ENCODE measurements at regions not wholly inside any gene's neighbourhood (a gene's known extent, or its start where the extent isn't known, plus 50 kb on each side); places are given as distances from the start of the nearest gene placed in this dataset.

GRCh38 chr5:8241076-8241475 is 372.1 kb downstream of the MTRR start:
- no peak for DNase-seq

GRCh38 chr5:8241558-8241957 is 372.6 kb downstream of the MTRR start:
- no peak for DNase-seq

- no peak for DNase-seq
Measured at GRCh38 chr5:8247049-8247899, 378.3 kb downstream of the MTRR start.

- no peak for DNase-seq
Measured at GRCh38 chr5:8253376-8253775, 384.4 kb downstream of the MTRR start.

DNA sequence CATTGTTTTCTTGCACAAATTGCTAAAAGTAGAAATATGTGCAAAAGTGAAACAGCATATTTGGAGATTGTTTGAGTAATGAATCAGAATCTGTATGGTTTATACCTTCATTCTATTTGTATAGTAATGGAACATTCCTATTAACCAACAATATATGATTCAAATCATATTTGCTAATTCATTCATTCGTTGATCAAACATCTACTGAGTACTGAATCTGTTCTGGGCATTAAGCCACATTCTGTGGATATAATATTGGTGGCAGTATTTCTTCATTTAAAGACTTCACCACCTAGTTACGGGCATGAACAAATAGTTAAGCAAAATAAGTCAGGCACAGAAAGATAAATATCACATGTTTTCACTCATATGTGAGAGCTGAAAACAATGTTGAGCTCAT is 385.7 kb downstream of the MTRR start:
- DNase-seq: no peak

DNA sequence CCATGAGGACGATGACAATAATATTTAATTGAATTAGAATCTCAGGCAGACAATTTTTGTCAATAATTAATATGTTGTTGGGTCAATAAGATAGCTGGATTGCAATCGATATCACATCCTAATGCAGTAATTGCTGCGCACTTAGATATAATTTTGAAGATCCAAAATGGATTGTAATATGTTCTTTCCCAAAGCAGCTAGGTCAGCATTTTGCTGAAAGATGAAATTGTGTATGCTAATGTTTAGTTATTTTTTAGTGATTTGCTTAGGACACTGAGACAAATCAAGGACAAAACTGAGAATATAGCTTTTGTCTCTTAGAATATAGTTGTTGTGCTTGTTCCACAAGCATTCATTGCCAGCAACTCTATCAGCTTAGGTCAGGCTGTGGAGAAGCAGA is 389.9 kb downstream of the MTRR start:
- DNase-seq: no peak

- DNase-seq: no peak
Measured at GRCh38 chr5:8270246-8270645, 401.3 kb downstream of the MTRR start.

GRCh38 chr5:8280711-8281363 is 411.9 kb downstream of the MTRR start:
- DNase-seq: peak in 1 of 4 experiments; percentile 1

DNA sequence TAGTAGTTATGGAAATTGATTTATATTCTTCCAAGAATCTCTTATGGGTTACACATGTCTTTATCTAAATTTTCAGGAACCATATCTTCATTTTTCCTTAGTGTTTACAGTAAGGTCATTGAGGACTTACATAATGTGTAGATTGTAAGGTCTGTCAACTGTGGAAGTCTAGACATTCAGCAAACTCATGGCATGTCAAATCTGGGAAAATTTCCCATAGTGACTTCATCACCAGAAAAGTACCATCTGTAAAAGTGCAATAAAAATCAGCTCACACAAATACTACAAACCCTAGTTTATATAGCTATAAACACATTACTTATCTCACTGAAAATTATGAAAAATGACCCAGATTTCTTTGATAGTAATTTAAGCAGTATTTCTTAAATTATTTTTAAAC is 419.4 kb downstream of the MTRR start:
- no peak for DNase-seq

DNA sequence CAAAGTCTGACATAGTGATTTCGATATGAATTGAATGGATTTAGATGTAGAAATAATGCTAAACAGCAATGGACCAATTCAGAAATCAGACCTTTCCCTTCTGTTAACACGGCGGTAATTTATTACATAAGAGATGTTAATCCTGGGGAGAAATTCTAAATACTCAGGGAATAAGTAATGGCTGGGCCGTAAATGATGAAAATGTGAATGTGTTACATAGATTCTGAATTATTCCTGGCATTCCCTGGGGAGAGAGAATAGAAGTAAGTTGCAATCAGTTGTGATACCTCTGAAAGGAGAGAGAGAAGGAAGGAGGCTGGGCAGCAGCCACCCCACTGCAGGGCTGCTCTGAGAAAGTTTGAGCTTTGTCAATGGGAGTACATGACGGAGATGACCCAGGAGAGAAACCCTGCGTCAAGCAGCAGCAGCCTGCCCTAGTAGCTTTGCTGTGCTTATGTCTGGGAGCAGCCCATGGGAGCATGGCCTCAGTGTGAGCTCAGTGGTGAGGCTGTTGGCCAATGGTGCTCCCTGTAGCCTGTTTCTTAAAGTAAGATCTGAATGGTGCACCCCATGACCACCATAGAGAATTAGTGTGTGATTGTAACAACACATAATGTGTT is 420.1 kb downstream of the MTRR start:
- no peak for DNase-seq

DNA sequence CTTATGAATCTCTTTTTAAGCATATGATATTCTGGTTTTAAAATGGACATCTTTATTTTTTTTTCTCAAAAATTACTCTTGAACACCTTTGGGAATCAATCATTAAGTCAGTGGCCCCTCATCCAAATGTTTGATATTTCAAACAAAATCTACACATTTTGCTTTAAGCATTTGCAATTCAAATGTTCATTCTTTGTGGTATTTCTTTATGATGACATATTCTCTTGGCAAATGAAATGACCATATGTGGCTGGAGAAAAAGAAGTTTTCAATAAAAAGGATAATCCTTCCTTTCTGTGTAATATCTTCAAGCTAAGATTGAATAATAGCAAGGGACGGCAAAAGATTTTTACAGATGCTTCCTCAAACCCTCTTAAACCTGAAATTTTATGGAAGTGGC is 420.8 kb downstream of the MTRR start:
- no peak for DNase-seq

DNA sequence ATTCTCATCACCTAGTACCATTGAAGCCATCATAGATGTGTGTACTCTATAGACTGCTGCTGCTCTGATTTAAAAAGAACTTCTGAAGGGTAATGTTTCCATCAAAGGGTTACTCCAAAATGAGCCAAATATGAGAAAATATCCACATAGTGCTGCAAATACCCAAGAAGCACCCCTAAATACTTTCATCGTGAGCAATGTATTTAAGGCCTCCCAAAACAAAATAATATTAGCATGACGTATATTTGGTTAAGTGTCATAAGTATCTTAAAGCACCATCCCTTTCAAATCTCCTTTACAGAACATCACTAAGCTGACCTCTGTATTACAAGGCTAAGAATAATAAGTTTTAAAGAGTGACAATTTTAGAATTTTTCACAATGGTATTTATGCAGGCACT is 421.8 kb downstream of the MTRR start:
- DNase-seq: no peak

GRCh38 chr5:8291641-8292040 is 422.7 kb downstream of the MTRR start:
- DNase-seq: no peak

DNA sequence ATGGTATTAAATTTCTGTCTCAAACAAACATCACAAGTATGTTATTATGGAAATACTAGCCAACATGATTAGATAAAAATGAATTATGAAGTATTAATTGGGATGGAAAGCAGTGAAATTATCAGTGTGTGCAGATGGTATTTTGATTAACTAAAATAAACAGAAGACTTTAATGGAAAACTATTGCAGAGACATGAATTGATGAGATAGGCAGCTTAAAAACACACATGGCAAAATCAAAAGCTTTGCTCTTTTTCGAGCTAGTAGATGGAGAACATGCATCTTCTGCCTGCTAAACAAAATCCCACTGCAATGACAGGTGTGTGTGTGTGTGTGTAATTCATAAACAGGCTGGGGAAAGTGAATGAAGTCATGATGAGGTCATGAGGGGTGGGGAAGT is 426.2 kb downstream of the MTRR start:
- DNase-seq: no peak

DNA sequence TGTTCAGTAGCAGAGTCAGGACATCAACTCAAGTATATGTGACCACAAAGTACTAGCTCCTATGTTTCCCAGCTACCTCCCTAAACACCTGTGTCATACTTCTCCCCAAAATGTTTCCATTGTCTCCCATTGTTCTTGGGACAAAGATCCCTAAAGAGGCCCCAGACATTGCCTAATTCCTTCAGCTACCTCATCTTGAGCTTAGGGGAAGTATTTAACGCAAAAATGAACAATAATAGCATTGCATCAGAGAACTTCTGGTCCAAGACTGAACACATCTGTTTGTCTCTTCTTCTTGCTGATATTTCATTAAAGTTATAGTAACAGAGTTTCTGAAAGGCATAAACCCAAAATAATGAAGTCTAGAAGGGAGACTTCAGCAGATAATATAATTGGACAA is 430.8 kb downstream of the MTRR start:
- no peak for DNase-seq

DNA sequence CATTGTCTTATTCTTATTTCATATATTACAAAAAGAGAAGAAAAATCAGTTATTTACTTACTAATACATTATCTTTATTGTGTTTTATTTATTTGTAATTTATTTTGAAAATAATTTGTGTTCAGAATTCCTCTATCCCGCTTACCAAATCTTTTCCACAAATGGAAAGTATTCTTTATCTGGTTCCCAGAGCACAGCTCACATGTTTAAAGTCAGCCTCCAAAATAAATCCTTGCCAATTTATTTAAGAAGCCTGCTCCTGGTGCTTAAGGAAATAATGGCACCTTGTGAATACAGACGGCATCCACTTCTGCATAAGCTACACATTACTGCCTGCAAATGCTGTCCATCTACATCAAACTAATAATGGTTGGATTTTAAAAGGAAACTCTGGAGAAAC is 435.4 kb downstream of the MTRR start:
- DNase-seq: no peak

DNA sequence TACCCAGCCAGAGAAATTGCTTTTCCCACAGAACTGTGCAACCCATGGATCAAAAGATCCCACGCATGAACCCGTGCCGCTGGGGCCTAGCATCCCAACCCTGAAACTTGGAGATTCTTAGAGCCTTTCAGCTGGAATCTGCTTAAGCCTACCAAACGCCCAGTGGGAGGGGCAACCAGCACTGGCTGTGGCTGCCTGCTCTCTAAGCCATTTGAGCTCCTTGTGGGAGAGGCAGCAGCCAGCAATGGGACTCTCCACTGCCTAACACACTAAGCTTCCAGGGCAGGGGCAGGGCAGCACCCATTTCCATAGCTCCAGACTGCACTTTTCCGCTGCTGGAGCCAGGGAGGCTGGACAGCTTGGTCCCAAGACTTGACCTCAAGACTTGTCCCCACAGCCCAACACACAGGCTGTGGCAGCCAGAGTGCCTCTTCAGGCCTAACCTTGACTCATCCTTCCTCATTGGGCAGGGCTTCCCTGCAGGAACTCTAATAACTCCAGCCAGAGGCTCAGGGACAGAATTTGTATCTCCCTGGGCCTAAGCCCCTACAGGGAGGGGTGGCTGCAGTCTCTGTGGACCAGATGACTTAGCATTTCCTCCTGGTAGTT is 437.4 kb downstream of the MTRR start:
- DNase-seq: no peak

- no peak for DNase-seq
Measured at GRCh38 chr5:8314965-8315364, 446.0 kb downstream of the MTRR start.

GRCh38 chr5:8316608-8317280 is 447.8 kb downstream of the MTRR start:
- DNase-seq: no peak

DNA sequence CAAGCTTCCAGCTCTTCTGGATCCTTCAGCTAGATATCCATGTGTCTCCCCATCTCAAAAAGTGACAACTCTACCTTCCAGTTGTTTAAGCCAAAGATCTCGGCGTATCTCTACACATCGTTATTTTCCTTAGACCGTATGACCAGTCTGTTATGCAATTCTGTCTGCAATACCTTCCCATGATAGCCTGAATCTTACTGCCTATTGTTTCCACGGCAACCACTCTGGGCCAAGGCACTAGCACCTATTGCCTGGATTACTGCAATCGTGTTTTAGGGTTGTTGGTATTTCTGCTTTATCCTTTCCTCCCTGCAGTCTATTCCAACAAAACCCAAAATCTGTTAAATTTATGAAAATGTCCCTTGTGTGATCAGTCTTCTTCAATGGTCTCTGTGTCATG is 448.4 kb downstream of the MTRR start:
- DNase-seq: no peak

GRCh38 chr5:8320244-8320643 is 451.3 kb downstream of the MTRR start:
- no peak for DNase-seq

GRCh38 chr5:8321272-8321671 is 452.3 kb downstream of the MTRR start:
- DNase-seq: no peak

- no peak for DNase-seq
Measured at GRCh38 chr5:8322484-8322883, 453.5 kb downstream of the MTRR start.

Measured in suppressor macrophage (primary cell).